IMR-90 (cell line): ENCODE measurements at regions not wholly inside any gene's neighbourhood (a gene's known extent, or its start where the extent isn't known, plus 50 kb on each side); places are given as distances from the start of the nearest gene placed in this dataset.

Experiments used
- ATAC-seq: fragments of 200-7000 bp; cut with Tn5 transposase; 2 replicates; pipeline ENCODE4 v1.9.1; 2020; ENCODE audit warnings: low read depth, mild to moderate bottlenecking, moderate library complexity
- BruUV-seq: library from RNA; stranded (reverse); fragments of 400-500 nt; replicated peaks from 2 replicates; lab custom pipeline; 2021; lab: Mats Ljungman, UMichigan
- CTCF ChIA-PET: fragments of 300-600 bp; formaldehyde crosslinking; extraction: SDS; loops from one replicate; lab custom pipeline; 2021; ENCODE audit warnings: antibody characterized with exemption; lab: Yijun Ruan, JAX
- POLR2A ChIA-PET: fragments of 300-600 bp; sonication (Branson Sonifier 250); formaldehyde crosslinking; loops from one replicate; lab custom pipeline; 2022; ENCODE audit warnings: antibody characterized with exemption; ENCODE audit not compliant: unreplicated experiment; lab: Charles Lee
- DNase-seq: peaks from one replicate; pipeline ENCODE4 v3.0.0; 2013
- H2AFZ ChIP-seq: replicated peaks from 2 replicates; pipeline ENCODE3; 2013; ENCODE audit warnings: low read length, mild to moderate bottlenecking; ENCODE audit not compliant: poor library complexity
- H2AK5ac ChIP-seq: 2 replicates; pipeline ENCODE4 v1.6.1; 2013; ENCODE audit warnings: low read depth, low read length, inconsistent platforms
- H2AK9ac ChIP-seq: replicated peaks from 2 replicates; pipeline ENCODE3; 2013; ENCODE audit warnings: mild to moderate bottlenecking, low read depth, low read length, moderate library complexity; ENCODE audit not compliant: poor library complexity
- H2BK120ac ChIP-seq: 2 replicates; pipeline ENCODE4 v1.6.1; 2013; ENCODE audit warnings: low read depth, low read length, inconsistent platforms
- H2BK15ac ChIP-seq: 3 replicates; pipeline ENCODE4 v1.6.1; 2013; ENCODE audit warnings: low read depth, low read length, inconsistent platforms
- H2BK20ac ChIP-seq: 2 replicates; pipeline ENCODE4 v1.6.1; 2013; ENCODE audit warnings: low read depth, mild to moderate bottlenecking, inconsistent platforms, low read length, moderate library complexity
- H2BK5ac ChIP-seq: 2 replicates; pipeline ENCODE4 v1.6.1; 2013; ENCODE audit warnings: mild to moderate bottlenecking, low read depth, low read length, inconsistent platforms; ENCODE audit not compliant: poor library complexity, severe bottlenecking
- H3K14ac ChIP-seq: replicated peaks from 2 replicates; pipeline ENCODE4 v1.6.1; 2013; ENCODE audit warnings: low read depth, low read length, inconsistent platforms
- H3K18ac ChIP-seq: 2 replicates; pipeline ENCODE4 v1.6.1; 2013; ENCODE audit warnings: low read depth, low read length, control low read depth
- H3K23ac ChIP-seq: 2 replicates; pipeline ENCODE4 v1.6.1; 2013; ENCODE audit warnings: low read depth, low read length, inconsistent platforms
- H3K27ac ChIP-seq: 2 replicates; pipeline ENCODE4 v1.5.1; 2013; ENCODE audit warnings: mild to moderate bottlenecking, control low read depth, low read length; ENCODE audit not compliant: insufficient read depth
- H3K27me3 ChIP-seq: 2 replicates; pipeline ENCODE4 v1.6.1; 2013; ENCODE audit warnings: low read length; ENCODE audit not compliant: control insufficient read depth, insufficient read depth
- H3K36me3 ChIP-seq: 2 replicates; pipeline ENCODE4 v1.6.1; 2013; ENCODE audit warnings: low read length, mixed read lengths; ENCODE audit not compliant: control insufficient read depth, insufficient read depth
- H3K4ac ChIP-seq: 2 replicates; pipeline ENCODE4 v1.6.1; 2013; ENCODE audit warnings: low read depth, low read length, inconsistent platforms
- H3K4me1 ChIP-seq: 2 replicates; pipeline ENCODE4 v1.6.1; 2013; ENCODE audit warnings: low read length, mixed read lengths; ENCODE audit not compliant: control insufficient read depth, insufficient read depth
- H3K4me2 ChIP-seq: 2 replicates; pipeline ENCODE4 v1.6.1; 2013; ENCODE audit warnings: low read depth, mild to moderate bottlenecking, control low read depth, low read length, moderate library complexity
- H3K4me3 ChIP-seq: 2 replicates; pipeline ENCODE4 v1.5.1; 2013; ENCODE audit warnings: low read depth, mild to moderate bottlenecking, control low read depth, low read length, moderate library complexity; ENCODE audit not compliant: insufficient read depth
- H3K56ac ChIP-seq: 2 replicates; pipeline ENCODE4 v1.6.1; 2013; ENCODE audit warnings: low read length, inconsistent platforms; ENCODE audit not compliant: insufficient read depth; ENCODE audit errors: extremely low read depth
- H3K79me1 ChIP-seq, 2 experiments: 2 replicates each; pipeline ENCODE4 v1.6.1; 2013; ENCODE audit warnings: low read length in 2 of 2, inconsistent platforms in 1 of 2, low read depth in 1 of 2
- H3K9ac ChIP-seq: 2 replicates; pipeline ENCODE4 v1.6.1; 2013; ENCODE audit warnings: low read depth, low read length, control low read depth
- H3K9me1 ChIP-seq: 2 replicates; pipeline ENCODE4 v1.6.1; 2013; ENCODE audit warnings: low read length, inconsistent platforms; ENCODE audit not compliant: insufficient read depth
- H3K9me3 ChIP-seq: 2 replicates; pipeline ENCODE4 v1.6.1; 2013; ENCODE audit warnings: low read length; ENCODE audit not compliant: control insufficient read depth, insufficient read depth
- H4K20me1 ChIP-seq: 2 replicates; pipeline ENCODE4 v1.6.1; 2013; ENCODE audit warnings: low read length, inconsistent platforms; ENCODE audit not compliant: insufficient read depth
- H4K5ac ChIP-seq: 2 replicates; pipeline ENCODE4 v1.6.1; 2013; ENCODE audit warnings: mild to moderate bottlenecking, low read depth, low read length, control low read depth
- H4K8ac ChIP-seq, 2 experiments: 2 replicates each; pipeline ENCODE4 v1.6.1; 2013; ENCODE audit warnings: low read depth in 2 of 2, low read length in 2 of 2, control low read depth in 1 of 2, inconsistent platforms in 1 of 2
- H4K91ac ChIP-seq: 2 replicates; pipeline ENCODE4 v1.6.1; 2013; ENCODE audit warnings: low read depth, low read length, inconsistent platforms; ENCODE audit not compliant: insufficient read depth
- POLR2A ChIP-seq: IDR thresholded peaks from 2 replicates; pipeline ENCODE4 v1.6.1; 2012; ENCODE audit warnings: mild to moderate bottlenecking, low read depth, low read length
- RFX5 ChIP-seq: IDR thresholded peaks from 2 replicates; pipeline ENCODE4 v1.8.0; 2012; ENCODE audit warnings: low read depth, mild to moderate bottlenecking, low read length, moderate library complexity
- WGBS, 2 experiments: methylation state at CpG; one replicate each; pipeline versions ENCODE4 v1.1.5 to v1.1.7; 2013; ENCODE audit warnings: missing lambda C conversion rate in 2 of 2; ENCODE audit not compliant: insufficient read length in 1 of 2; ENCODE audit errors: extremely low coverage in 2 of 2; 5-methylcytosine and 5-hydroxymethylcytosine counted together
- dilution Hi-C: fragments of 300-500 bp; cut with HindIII; formaldehyde crosslinking; loops from one replicate; pipeline ENCODE4 v1.14.3; 2018; ENCODE audit warnings: low sequenced_read_pairs; ENCODE audit not compliant: unreplicated experiment
- in situ Hi-C: fragments of 300-500 bp; cut with MboI; formaldehyde crosslinking; loops from 3 replicates; pipeline ENCODE4 v1.14.3; 2019; ENCODE audit warnings: low sequenced_read_pairs, inconsistent platforms, mixed read lengths
- intact Hi-C: fragments of 100-400 bp; cut with micrococcal nuclease; formaldehyde crosslinking; loops from 2 replicates; pipeline ENCODE4 v1.10.0; 2022

DNA sequence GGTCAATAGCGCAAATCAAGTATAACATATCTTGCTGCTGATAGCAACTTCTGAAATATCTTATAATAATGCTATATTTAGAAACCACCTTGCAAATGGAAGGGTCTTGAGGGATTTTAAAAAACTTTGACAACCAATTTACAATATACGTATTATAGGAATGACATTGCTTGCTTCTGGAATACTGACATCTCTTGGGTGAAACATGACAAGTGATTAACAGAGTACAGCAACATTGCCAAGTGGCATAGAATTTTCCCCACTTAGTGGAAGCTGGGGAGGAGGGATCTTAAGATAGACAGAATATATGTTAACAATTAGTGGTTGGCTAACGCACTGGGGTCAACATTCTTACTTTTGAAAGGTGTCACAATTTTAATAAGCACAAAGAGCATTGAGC lies 133.6 kb upstream of the TMEFF2 start:
- no peak for DNase-seq
- Histone ChIP-seq H3K27me3 (no peaks in the 10 kb centered on the region), H2BK15ac (no peak overlapping the region), H3K9me3 (no peaks in the 10 kb centered on the region), H3K9ac (no peak overlapping the region), H4K91ac (no peak overlapping the region), H2BK120ac (no peak overlapping the region), H2BK5ac (no peak overlapping the region), H4K8ac (no peak overlapping the region), H3K4me2 (no peak overlapping the region), H4K20me1 (no peaks in the 10 kb centered on the region), H3K4ac (no peak overlapping the region), H2AK5ac (no peak overlapping the region), H3K56ac (no peak overlapping the region), H3K36me3 (no peaks in the 10 kb centered on the region), H2AFZ (no peak overlapping the region), H3K4me1 (no peaks in the 10 kb centered on the region), H3K79me1 (no peaks in the 10 kb centered on the region), H3K4me3 (no peak overlapping the region), H2AK9ac (no peak overlapping the region), H3K14ac (no peak overlapping the region), H4K5ac (no peak overlapping the region), H3K27ac (no peak overlapping the region), H3K23ac (no peak overlapping the region), H3K9me1 (no peaks in the 10 kb centered on the region), H3K18ac (no peak overlapping the region), H2BK20ac (no peak overlapping the region)
- no peak for ATAC-seq
- in situ Hi-C loops (no loop called here), dilution Hi-C loops (no loop called here), intact Hi-C loops (no loop called here)
- TF ChIP-seq RFX5 (no peak), POLR2A (no peak)
- CTCF ChIA-PET: no interaction called here
- POLR2A ChIA-PET: no interaction called here
- BruUV-seq: no TSS peak
- no CpG with 5 or more reads among the region's 3 CpGs for WGBS, 2 experiments
